KMS-11 (cell line): ENCODE measurements at regions not wholly inside any gene's neighbourhood (a gene's known extent, or its start where the extent isn't known, plus 50 kb on each side); places are given as distances from the start of the nearest gene placed in this dataset.
"Not testable (repeated sequence)": the region's sequence is repeated elsewhere in the genome, so short reads cannot be mapped to it uniquely, and the experiment has no call there.

Source experiments
- H2AFZ ChIP-seq: fragments of 200-600 bp; sonication (generic); 2 replicates; pipeline ENCODE4 v1.6.1; 2016; ENCODE audit warnings: antibody characterized with exemption, mixed run types, low read depth
- H3K27ac ChIP-seq: fragments of 200-600 bp; sonication (generic); 2 replicates; pipeline ENCODE4 v1.6.1; 2016; ENCODE audit warnings: mild to moderate bottlenecking, mixed run types
- H3K27me3 ChIP-seq: fragments of 200-600 bp; sonication (generic); 2 replicates; pipeline ENCODE4 v1.6.1; 2017; ENCODE audit warnings: mild to moderate bottlenecking, low read depth, mixed run types, moderate library complexity; ENCODE audit not compliant: insufficient read depth
- H3K36me3 ChIP-seq: fragments of 200-600 bp; sonication (generic); 2 replicates; pipeline ENCODE4 v1.6.1; 2017; ENCODE audit warnings: mild to moderate bottlenecking, mixed run types; ENCODE audit not compliant: insufficient read depth
- H3K4me1 ChIP-seq: fragments of 200-600 bp; sonication (generic); 2 replicates; pipeline ENCODE4 v1.6.1; 2016; ENCODE audit warnings: mild to moderate bottlenecking, low read depth, mixed run types; ENCODE audit not compliant: poor library complexity, severe bottlenecking
- H3K4me2 ChIP-seq: fragments of 200-600 bp; sonication (generic); 2 replicates; pipeline ENCODE4 v1.7.0; 2016; ENCODE audit warnings: mild to moderate bottlenecking, mixed run types
- H3K4me3 ChIP-seq: fragments of 200-600 bp; sonication (generic); IDR thresholded peaks from 2 replicates; pipeline ENCODE4 v1.6.1; 2017; ENCODE audit warnings: low read depth, low read length, mixed read lengths; ENCODE audit not compliant: insufficient read depth
- H3K79me2 ChIP-seq: fragments of 200-600 bp; sonication (generic); 2 replicates; pipeline ENCODE4 v1.6.1; 2016; ENCODE audit warnings: low read depth, mixed run types; ENCODE audit not compliant: insufficient read depth
- H3K9ac ChIP-seq: fragments of 200-600 bp; sonication (generic); 2 replicates; pipeline ENCODE4 v1.6.1; 2016; ENCODE audit warnings: mild to moderate bottlenecking, mixed run types
- H4K20me1 ChIP-seq: fragments of 200-600 bp; sonication (generic); 2 replicates; pipeline ENCODE4 v1.6.1; 2016; ENCODE audit warnings: mild to moderate bottlenecking, mixed run types; ENCODE audit not compliant: insufficient read depth
- TF ChIP-seq, protein P1 (sequence below): fragments of 200-600 bp; sonication (generic); conservative IDR thresholded peaks from 2 replicates; pipeline ENCODE4 v1.6.1; 2017; ENCODE audit warnings: low read depth, mild to moderate bottlenecking, antibody characterized with exemption, low read length, moderate library complexity, mixed read lengths

DNA sequence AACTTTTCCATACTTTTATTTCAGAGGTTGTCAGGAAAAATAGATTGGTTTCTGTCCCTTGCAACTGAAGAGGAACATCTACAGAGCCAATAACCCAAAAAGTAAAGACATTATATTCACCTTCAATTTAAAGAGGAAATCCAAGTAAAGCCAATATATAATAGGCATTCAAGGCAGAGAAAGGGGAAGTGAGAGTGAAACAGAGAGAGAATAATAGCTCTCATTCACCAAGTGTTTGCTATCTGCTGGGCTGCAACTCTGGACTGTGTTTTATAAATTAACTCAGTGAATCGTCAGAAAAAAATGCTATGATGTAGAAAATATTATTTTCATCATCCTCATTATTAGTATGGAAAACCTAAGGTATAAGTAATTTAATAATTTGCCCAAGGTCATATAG is 448.5 kb downstream of the TRAM1L1 start:
- H3K4me2 ChIP-seq, result no peak overlapping the region
- H4K20me1 ChIP-seq, result no peaks in the 10 kb centered on the region
- H3K4me1 ChIP-seq, result peaks cover 18% of the 10 kb centered on the region
- no peak overlapping the region for H2AFZ ChIP-seq
- H3K4me3 ChIP-seq, result no peak overlapping the region
- no peak overlapping the region for H3K9ac ChIP-seq
- H3K79me2 ChIP-seq, result no peaks in the 10 kb centered on the region
- no peaks in the 10 kb centered on the region for H3K27me3 ChIP-seq
- TF ChIP-seq, protein P1, sequence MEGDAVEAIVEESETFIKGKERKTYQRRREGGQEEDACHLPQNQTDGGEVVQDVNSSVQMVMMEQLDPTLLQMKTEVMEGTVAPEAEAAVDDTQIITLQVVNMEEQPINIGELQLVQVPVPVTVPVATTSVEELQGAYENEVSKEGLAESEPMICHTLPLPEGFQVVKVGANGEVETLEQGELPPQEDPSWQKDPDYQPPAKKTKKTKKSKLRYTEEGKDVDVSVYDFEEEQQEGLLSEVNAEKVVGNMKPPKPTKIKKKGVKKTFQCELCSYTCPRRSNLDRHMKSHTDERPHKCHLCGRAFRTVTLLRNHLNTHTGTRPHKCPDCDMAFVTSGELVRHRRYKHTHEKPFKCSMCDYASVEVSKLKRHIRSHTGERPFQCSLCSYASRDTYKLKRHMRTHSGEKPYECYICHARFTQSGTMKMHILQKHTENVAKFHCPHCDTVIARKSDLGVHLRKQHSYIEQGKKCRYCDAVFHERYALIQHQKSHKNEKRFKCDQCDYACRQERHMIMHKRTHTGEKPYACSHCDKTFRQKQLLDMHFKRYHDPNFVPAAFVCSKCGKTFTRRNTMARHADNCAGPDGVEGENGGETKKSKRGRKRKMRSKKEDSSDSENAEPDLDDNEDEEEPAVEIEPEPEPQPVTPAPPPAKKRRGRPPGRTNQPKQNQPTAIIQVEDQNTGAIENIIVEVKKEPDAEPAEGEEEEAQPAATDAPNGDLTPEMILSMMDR, result no peak
- no peak overlapping the region for H3K27ac ChIP-seq
- no peaks in the 10 kb centered on the region for H3K36me3 ChIP-seq

DNA sequence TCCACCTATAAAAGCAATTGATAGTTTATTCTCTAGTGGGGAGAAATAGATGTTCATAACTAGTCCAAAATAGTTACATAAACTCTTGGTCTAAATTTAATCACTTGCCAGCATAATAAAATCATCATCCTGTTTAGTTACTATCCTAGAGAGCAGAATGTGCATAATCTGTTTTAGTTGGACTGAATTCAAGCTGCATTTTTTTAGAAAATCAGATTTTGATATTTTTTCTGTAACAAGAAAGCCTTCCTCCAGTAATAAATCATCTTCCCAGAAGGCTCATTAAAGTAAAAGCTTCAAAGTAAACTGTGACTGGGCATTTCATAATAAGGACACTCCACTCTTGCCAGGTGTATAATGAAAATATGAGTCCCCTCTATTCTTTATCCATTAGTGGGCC is 453.1 kb downstream of the TRAM1L1 start:
- H3K9ac ChIP-seq, result no peak overlapping the region
- H3K4me3 ChIP-seq, result no peak overlapping the region
- H3K4me1 ChIP-seq, result peaks cover 16% of the 10 kb centered on the region
- no peaks in the 10 kb centered on the region for H3K36me3 ChIP-seq
- no peaks in the 10 kb centered on the region for H4K20me1 ChIP-seq
- TF ChIP-seq, protein P1, result no peak
- no peak overlapping the region for H2AFZ ChIP-seq
- no peak overlapping the region for H3K4me2 ChIP-seq
- H3K27ac ChIP-seq, result no peak overlapping the region
- H3K27me3 ChIP-seq, result no peaks in the 10 kb centered on the region
- no peaks in the 10 kb centered on the region for H3K79me2 ChIP-seq

DNA sequence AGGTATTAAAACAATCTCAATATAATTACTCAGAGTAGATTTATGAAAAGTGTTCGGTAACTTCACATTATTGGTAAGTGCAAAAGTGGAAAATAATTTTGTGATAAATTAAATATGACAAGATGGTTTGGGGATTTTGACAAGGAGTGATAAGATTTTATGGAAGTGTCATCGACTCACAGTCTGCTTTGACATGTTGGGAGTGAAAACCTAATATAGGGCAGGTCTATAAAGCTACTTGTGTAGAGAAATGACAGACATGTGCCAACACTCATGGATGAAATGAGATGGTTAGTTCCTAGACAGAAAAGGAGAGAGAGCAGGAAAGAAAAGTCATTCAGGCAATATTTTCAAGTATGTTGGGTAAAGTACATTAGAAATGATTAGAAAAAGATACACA is 456.8 kb downstream of the TRAM1L1 start:
- H3K4me3 ChIP-seq, result no peak overlapping the region
- TF ChIP-seq, protein P1, result no peak
- H3K9ac ChIP-seq, result no peak overlapping the region
- H3K79me2 ChIP-seq, result no peaks in the 10 kb centered on the region
- H3K4me2 ChIP-seq, result no peak overlapping the region
- H3K36me3 ChIP-seq, result no peaks in the 10 kb centered on the region
- peaks cover 6% of the 10 kb centered on the region for H3K4me1 ChIP-seq
- no peaks in the 10 kb centered on the region for H4K20me1 ChIP-seq
- no peak overlapping the region for H3K27ac ChIP-seq
- no peak overlapping the region for H2AFZ ChIP-seq
- no peaks in the 10 kb centered on the region for H3K27me3 ChIP-seq

DNA sequence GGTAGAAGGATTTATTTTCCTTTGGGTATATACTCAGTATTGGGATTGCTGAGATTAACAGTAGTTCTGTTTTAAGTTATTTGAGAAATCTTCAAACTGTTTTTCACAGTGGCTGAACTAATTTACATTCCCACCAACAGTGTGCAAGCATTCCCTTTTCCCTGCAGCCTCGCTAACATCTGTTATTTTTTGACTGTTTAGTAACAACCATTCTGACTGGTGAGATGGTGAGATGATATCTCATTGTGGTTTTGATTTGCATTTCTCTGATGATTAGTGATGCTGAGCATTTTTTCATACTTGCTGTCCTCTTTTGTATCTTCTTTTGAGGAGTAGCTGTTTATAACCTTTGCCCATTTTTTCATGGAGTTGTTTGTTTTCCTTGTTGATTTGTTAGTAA is 457.8 kb downstream of the TRAM1L1 start:
- no peaks in the 10 kb centered on the region for H3K36me3 ChIP-seq
- H3K79me2 ChIP-seq, result no peaks in the 10 kb centered on the region
- H2AFZ ChIP-seq, result no peak overlapping the region
- no peaks in the 10 kb centered on the region for H3K27me3 ChIP-seq
- H3K4me2 ChIP-seq, result no peak overlapping the region
- no peaks in the 10 kb centered on the region for H4K20me1 ChIP-seq
- no peak overlapping the region for H3K4me3 ChIP-seq
- H3K4me1 ChIP-seq, result peaks cover 6% of the 10 kb centered on the region
- no peak overlapping the region for H3K27ac ChIP-seq
- TF ChIP-seq, protein P1, result no peak
- H3K9ac ChIP-seq, result no peak overlapping the region

DNA sequence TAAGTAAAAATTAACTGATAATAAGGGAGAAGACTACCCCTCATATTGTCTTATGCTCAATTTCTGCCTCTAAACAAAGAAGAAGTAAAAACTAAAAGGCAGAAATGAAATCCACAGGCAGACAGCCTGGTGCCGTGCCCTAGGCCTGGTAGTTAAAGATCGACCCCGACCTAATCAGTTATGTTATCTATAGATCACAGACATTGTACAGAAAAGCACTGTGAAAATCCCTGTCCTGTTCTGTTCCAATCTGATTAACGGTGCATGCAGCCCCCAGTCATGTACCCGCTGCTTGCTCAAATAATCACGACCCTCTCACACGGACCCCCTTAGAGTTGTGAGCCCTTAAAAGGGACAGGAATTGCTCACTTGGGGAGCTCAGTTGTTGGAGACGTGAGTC is 465.9 kb downstream of the TRAM1L1 start:
- not testable (repeated sequence) for H3K9ac ChIP-seq, H3K4me3 ChIP-seq, H3K79me2 ChIP-seq, H3K27me3 ChIP-seq, H3K4me2 ChIP-seq, H3K4me1 ChIP-seq, H4K20me1 ChIP-seq, H3K36me3 ChIP-seq, H2AFZ ChIP-seq, H3K27ac ChIP-seq
